ENCODE measurements at regions not wholly inside any gene's neighbourhood (a gene's known extent, or its start where the extent isn't known, plus 50 kb on each side); places are given as distances from the start of the nearest gene placed in this dataset.

- TF ChIP-seq TAF1 (IDR thresholded peaks at IDR 0.05; ENCODE audit: borderline replicate concordance, low read depth, low read length) (no peak), CTCF (IDR thresholded peaks at IDR 0.05) (no peak), RFX5 (IDR thresholded peaks at IDR 0.05; ENCODE audit: low read length) (no peak), EP300 (IDR thresholded peaks at IDR 0.05; ENCODE audit: borderline replicate concordance in 1 of 2, low read depth in 1 of 2, low read length in 1 of 2) (peak in 1 of 2 experiments; percentile 29; a peak in 1 of 4 replicates), IRF3 (IDR thresholded peaks at IDR 0.05; ENCODE audit: low read depth, low read length) (no peak), POLR2AphosphoS5 (IDR thresholded peaks at IDR 0.05; ENCODE audit: low read depth, low read length) (no peak), FOSL2 (IDR thresholded peaks at IDR 0.05; ENCODE audit: borderline replicate concordance, low read depth) (peak; percentile 84), RAD21 (IDR thresholded peaks at IDR 0.05; ENCODE audit: low read length) (no peak), REST (IDR thresholded peaks at IDR 0.05; ENCODE audit: low read depth, low read length) (no peak), GABPA (IDR thresholded peaks at IDR 0.05; ENCODE audit: low read depth) (no peak), JUND (IDR thresholded peaks at IDR 0.05) (peak; percentile 40)
Measured at GRCh38 chr11:32213223-32213622, 122.3 kb downstream of the RCN1 start.
